NCI-H510A (cell line): ENCODE measurements at regions not wholly inside any gene's neighbourhood (a gene's known extent, or its start where the extent isn't known, plus 50 kb on each side); places are given as distances from the start of the nearest gene placed in this dataset.

ENCODE experiments used
- DNase-seq: peaks from one replicate; lab custom pipeline; 2025; lab: John Stamatoyannopoulos, UW

GRCh38 chr21:19844334-19844733, 1153.9 kb upstream of the NCAM2 start:
- no peak for DNase-seq

GRCh38 chr21:19850157-19850556, 1148.1 kb upstream of the NCAM2 start:
- DNase-seq = no peak

- DNase-seq = no peak
Observed at GRCh38 chr21:19853061-19853460, 1145.1 kb upstream of the NCAM2 start.

- no peak for DNase-seq
Observed at GRCh38 chr21:19853709-19854575, 1144.3 kb upstream of the NCAM2 start.

GRCh38 chr21:19855522-19855921, 1142.7 kb upstream of the NCAM2 start:
- no peak for DNase-seq

GRCh38 chr21:19864476-19864875, 1133.7 kb upstream of the NCAM2 start:
- DNase-seq = no peak

GRCh38 chr21:19870682-19871081, 1127.5 kb upstream of the NCAM2 start:
- no peak for DNase-seq

GRCh38 chr21:19874521-19874920, 1123.7 kb upstream of the NCAM2 start:
- DNase-seq = no peak

- DNase-seq = no peak
Observed at GRCh38 chr21:19878133-19878532, 1120.1 kb upstream of the NCAM2 start.

GRCh38 chr21:19899645-19900044, 1098.6 kb upstream of the NCAM2 start:
- DNase-seq = no peak

GRCh38 chr21:19900149-19900548, 1098.1 kb upstream of the NCAM2 start:
- DNase-seq = no peak

- DNase-seq = no peak
Observed at GRCh38 chr21:19908390-19908789, 1089.8 kb upstream of the NCAM2 start.

- DNase-seq = no peak
Observed at GRCh38 chr21:19914028-19914427, 1084.2 kb upstream of the NCAM2 start.

- no peak for DNase-seq
Observed at GRCh38 chr21:19921211-19921610, 1077.0 kb upstream of the NCAM2 start.

- no peak for DNase-seq
Observed at GRCh38 chr21:19922122-19922521, 1076.1 kb upstream of the NCAM2 start.

GRCh38 chr21:19935467-19935866, 1062.7 kb upstream of the NCAM2 start:
- no peak for DNase-seq

GRCh38 chr21:19937619-19938018, 1060.6 kb upstream of the NCAM2 start:
- DNase-seq = no peak

- DNase-seq = no peak
Observed at GRCh38 chr21:19941626-19942025, 1056.6 kb upstream of the NCAM2 start.

- DNase-seq = no peak
Observed at GRCh38 chr21:19950347-19950746, 1047.9 kb upstream of the NCAM2 start.

GRCh38 chr21:19969156-19969555, 1029.1 kb upstream of the NCAM2 start:
- DNase-seq = no peak

- DNase-seq = no peak
Observed at GRCh38 chr21:19981938-19982337, 1016.3 kb upstream of the NCAM2 start.

- no peak for DNase-seq
Observed at GRCh38 chr21:19986396-19986795, 1011.8 kb upstream of the NCAM2 start.

GRCh38 chr21:19987671-19988070, 1010.5 kb upstream of the NCAM2 start:
- no peak for DNase-seq

GRCh38 chr21:19992540-19992939, 1005.7 kb upstream of the NCAM2 start:
- no peak for DNase-seq
